H9 (cell line): ENCODE measurements at regions not wholly inside any gene's neighbourhood (a gene's known extent, or its start where the extent isn't known, plus 50 kb on each side); places are given as distances from the start of the nearest gene placed in this dataset.

Experiments used
- DNase-seq: peaks from one replicate; pipeline ENCODE4 v3.0.0-alpha.2; 2017
- H2AFZ ChIP-seq: one replicate; pipeline ENCODE4 v1.6.1; 2013; ENCODE audit warnings: mild to moderate bottlenecking, low read length, control low read depth, moderate library complexity
- H2AK5ac ChIP-seq: 2 replicates; pipeline ENCODE4 v1.6.1; 2013; ENCODE audit warnings: low read length, control low read depth, mixed read lengths; ENCODE audit not compliant: insufficient read length
- H2BK120ac ChIP-seq: one replicate; pipeline ENCODE4 v1.6.1; 2013; ENCODE audit warnings: low read depth, mild to moderate bottlenecking, low read length, control low read depth, inconsistent platforms; ENCODE audit not compliant: poor library complexity, severe bottlenecking
- H2BK12ac ChIP-seq: 2 replicates; pipeline ENCODE4 v1.6.1; 2013; ENCODE audit warnings: low read length, control low read depth, mixed read lengths, low read depth; ENCODE audit not compliant: insufficient read length
- H2BK15ac ChIP-seq: 2 replicates; pipeline ENCODE4 v1.6.1; 2013; ENCODE audit warnings: low read depth, low read length, control low read depth
- H2BK20ac ChIP-seq: one replicate; pipeline ENCODE4 v1.6.1; 2013; ENCODE audit warnings: low read depth, mild to moderate bottlenecking, low read length, control low read depth, inconsistent platforms; ENCODE audit not compliant: poor library complexity, severe bottlenecking
- H2BK5ac ChIP-seq: 2 replicates; pipeline ENCODE4 v1.6.1; 2013; ENCODE audit warnings: low read length, control low read depth, mixed read lengths; ENCODE audit not compliant: insufficient read length
- H3K14ac ChIP-seq: 2 replicates; pipeline ENCODE4 v1.6.1; 2013; ENCODE audit warnings: low read length, control low read depth; ENCODE audit not compliant: insufficient read depth
- H3K18ac ChIP-seq: 2 replicates; pipeline ENCODE4 v1.6.1; 2013; ENCODE audit warnings: low read depth, mild to moderate bottlenecking, mixed read lengths, low read length, control low read depth; ENCODE audit not compliant: insufficient read length
- H3K23ac ChIP-seq: 2 replicates; pipeline ENCODE4 v1.6.1; 2013; ENCODE audit warnings: low read length, control low read depth, mixed read lengths, low read depth; ENCODE audit not compliant: insufficient read length
- H3K23me2 ChIP-seq: 2 replicates; pipeline ENCODE4 v1.6.1; 2013; ENCODE audit warnings: low read depth, mild to moderate bottlenecking, mixed read lengths, low read length, control low read depth; ENCODE audit not compliant: insufficient read length, poor library complexity, severe bottlenecking
- H3K27ac ChIP-seq: 2 replicates; pipeline ENCODE4 v1.5.1; 2013; ENCODE audit warnings: low read length, control low read depth, mixed read lengths, low read depth; ENCODE audit not compliant: insufficient read length
- H3K27me3 ChIP-seq: 2 replicates; pipeline ENCODE4 v1.6.1; 2013; ENCODE audit warnings: low read length, control low read depth, inconsistent platforms; ENCODE audit not compliant: insufficient read depth
- H3K4ac ChIP-seq: 2 replicates; pipeline ENCODE4 v1.6.1; 2013; ENCODE audit warnings: low read depth, mild to moderate bottlenecking, control low read depth, inconsistent platforms, low read length, moderate library complexity
- H3K4me1 ChIP-seq: 2 replicates; pipeline ENCODE4 v1.6.1; 2013; ENCODE audit warnings: low read length, control low read depth, inconsistent platforms; ENCODE audit not compliant: insufficient read depth
- H3K4me2 ChIP-seq: 2 replicates; pipeline ENCODE4 v1.6.1; 2013; ENCODE audit warnings: low read length, control low read depth, mixed read lengths; ENCODE audit not compliant: insufficient read length, insufficient read depth
- H3K56ac ChIP-seq: 2 replicates; pipeline ENCODE4 v1.6.1; 2013; ENCODE audit warnings: low read depth, mild to moderate bottlenecking, mixed read lengths, low read length, control low read depth; ENCODE audit not compliant: insufficient read length
- H3K79me1 ChIP-seq: 2 replicates; pipeline ENCODE4 v1.6.1; 2013; ENCODE audit warnings: low read depth, mild to moderate bottlenecking, moderate library complexity, low read length, control low read depth, inconsistent platforms; ENCODE audit not compliant: insufficient read depth, poor library complexity, severe bottlenecking
- H3K79me2 ChIP-seq: 2 replicates; pipeline ENCODE4 v1.6.1; 2013; ENCODE audit warnings: low read length, control low read depth, inconsistent platforms; ENCODE audit not compliant: insufficient read depth
- H3K9ac ChIP-seq: 2 replicates; pipeline ENCODE4 v1.6.1; 2013; ENCODE audit warnings: low read length, control low read depth, mixed read lengths; ENCODE audit not compliant: insufficient read length; ENCODE audit errors: extremely low read depth
- H3K9me3 ChIP-seq: one replicate; pipeline ENCODE4 v1.6.1; 2013; ENCODE audit warnings: low read depth, low read length, inconsistent platforms; ENCODE audit not compliant: control insufficient read depth
- H3T11ph ChIP-seq: one replicate; pipeline ENCODE4 v1.6.1; 2013; ENCODE audit warnings: mild to moderate bottlenecking, low read length, control low read depth, inconsistent platforms
- H4K20me1 ChIP-seq: one replicate; pipeline ENCODE4 v1.6.1; 2013; ENCODE audit not compliant: control insufficient read depth, insufficient read length, insufficient read depth
- H4K5ac ChIP-seq: 2 replicates; pipeline ENCODE4 v1.6.1; 2013; ENCODE audit warnings: low read depth, mild to moderate bottlenecking, mixed read lengths, low read length, control low read depth; ENCODE audit not compliant: insufficient read length
- H4K8ac ChIP-seq: replicated peaks from 2 replicates; pipeline ENCODE4 v1.6.1; 2013; ENCODE audit warnings: low read length, control low read depth, mixed read lengths, low read depth; ENCODE audit not compliant: insufficient read length
- H4K91ac ChIP-seq: 2 replicates; pipeline ENCODE4 v1.6.1; 2013; ENCODE audit warnings: low read depth, mild to moderate bottlenecking, moderate library complexity, mixed read lengths, low read length, control low read depth; ENCODE audit not compliant: insufficient read length
- H3K27ac Mint-ChIP-seq, 3 experiments: 2 replicates in 2 of 3; 3 replicates in 1 of 3; pipeline ENCODE4 v1.8.0; 2020 to 2021; ENCODE audit warnings: mixed read lengths in 3 of 3, mild to moderate bottlenecking in 1 of 3, moderate library complexity in 1 of 3
- H3K27me3 Mint-ChIP-seq: 2 replicates; pipeline ENCODE4 v1.8.0; 2021; ENCODE audit warnings: low read depth, mild to moderate bottlenecking, moderate library complexity, mixed read lengths
- H3K36me3 Mint-ChIP-seq, 3 experiments: 2 replicates in 2 of 3; 3 replicates in 1 of 3; pipeline ENCODE4 v1.8.0; 2020 to 2021; ENCODE audit warnings: low read depth in 3 of 3, mixed read lengths in 3 of 3; ENCODE audit not compliant: insufficient read depth in 1 of 3
- H3K4me1 Mint-ChIP-seq, 2 experiments: 2 replicates each; pipeline ENCODE4 v1.8.0; 2020; ENCODE audit warnings: mixed read lengths in 2 of 2
- H3K4me3 Mint-ChIP-seq, 2 experiments: 2 replicates in 1 of 2; 3 replicates in 1 of 2; pipeline ENCODE4 v1.8.0; 2020 to 2021; ENCODE audit warnings: mild to moderate bottlenecking in 2 of 2, mixed read lengths in 2 of 2, moderate library complexity in 1 of 2
- H3K9me3 Mint-ChIP-seq, 2 experiments: 2 replicates in 1 of 2; 3 replicates in 1 of 2; pipeline ENCODE4 v1.8.0; 2020; ENCODE audit warnings: mild to moderate bottlenecking in 2 of 2, mixed read lengths in 2 of 2, moderate library complexity in 1 of 2
- WGBS: extraction: QIAGEN DNeasy Blood & Tissue Kit; methylation state at CpG from one replicate; pipeline ENCODE4 v1.1.7; 2013; ENCODE audit warnings: missing lambda C conversion rate, low lambda C conversion rate, mixed read lengths; ENCODE audit not compliant: insufficient read length; ENCODE audit errors: extremely low coverage; 5-methylcytosine and 5-hydroxymethylcytosine counted together
- TF ChIP-seq, protein P1 (sequence below): fragments of 200-600 bp; sonication (generic); conservative IDR thresholded peaks from 3 replicates; pipeline ENCODE4 v1.8.0; 2021; ENCODE audit warnings: antibody characterized with exemption, mild to moderate bottlenecking

DNA sequence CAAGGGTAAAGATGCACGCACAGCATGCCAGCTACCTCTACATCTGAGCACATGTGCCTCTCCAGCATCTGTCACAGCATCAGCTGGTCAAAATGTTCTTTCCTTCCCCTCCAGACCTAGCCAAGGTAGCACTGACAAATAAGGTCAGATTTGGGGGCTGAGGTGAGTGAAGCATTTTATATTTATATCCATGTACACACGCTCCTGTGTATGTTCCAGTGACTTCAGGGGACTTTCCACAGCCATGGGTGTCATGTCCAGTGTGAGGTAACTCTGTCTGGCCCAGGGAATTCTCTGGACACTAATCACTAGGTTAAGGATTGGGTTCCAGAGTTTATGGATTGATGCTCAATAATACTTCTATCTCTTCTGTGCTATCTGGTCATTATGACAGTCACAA is 165.2 kb upstream of the TP63 start:
- no peaks in the 10 kb centered on the region for H3K79me2 ChIP-seq

More for the DNA sequence above, 165.2 kb upstream of the TP63 start:
- H2BK5ac ChIP-seq, result no peak overlapping the region
- no peak for DNase-seq
- H3K14ac ChIP-seq, result no peak overlapping the region
- TF ChIP-seq, protein P1, sequence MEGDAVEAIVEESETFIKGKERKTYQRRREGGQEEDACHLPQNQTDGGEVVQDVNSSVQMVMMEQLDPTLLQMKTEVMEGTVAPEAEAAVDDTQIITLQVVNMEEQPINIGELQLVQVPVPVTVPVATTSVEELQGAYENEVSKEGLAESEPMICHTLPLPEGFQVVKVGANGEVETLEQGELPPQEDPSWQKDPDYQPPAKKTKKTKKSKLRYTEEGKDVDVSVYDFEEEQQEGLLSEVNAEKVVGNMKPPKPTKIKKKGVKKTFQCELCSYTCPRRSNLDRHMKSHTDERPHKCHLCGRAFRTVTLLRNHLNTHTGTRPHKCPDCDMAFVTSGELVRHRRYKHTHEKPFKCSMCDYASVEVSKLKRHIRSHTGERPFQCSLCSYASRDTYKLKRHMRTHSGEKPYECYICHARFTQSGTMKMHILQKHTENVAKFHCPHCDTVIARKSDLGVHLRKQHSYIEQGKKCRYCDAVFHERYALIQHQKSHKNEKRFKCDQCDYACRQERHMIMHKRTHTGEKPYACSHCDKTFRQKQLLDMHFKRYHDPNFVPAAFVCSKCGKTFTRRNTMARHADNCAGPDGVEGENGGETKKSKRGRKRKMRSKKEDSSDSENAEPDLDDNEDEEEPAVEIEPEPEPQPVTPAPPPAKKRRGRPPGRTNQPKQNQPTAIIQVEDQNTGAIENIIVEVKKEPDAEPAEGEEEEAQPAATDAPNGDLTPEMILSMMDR, result no peak
- no peaks in the 10 kb centered on the region for H3K4me1 ChIP-seq
- no peak overlapping the region for H4K5ac ChIP-seq
- H3K56ac ChIP-seq, result no peak overlapping the region
- no peaks in the 10 kb centered on the region for H3K27me3 ChIP-seq
- Mint-ChIP-seq H3K27ac (no peak overlapping the region), H3K9me3 (no peaks in the 10 kb centered on the region), H3K36me3 (no peaks in the 10 kb centered on the region), H3K4me3 (no peak overlapping the region), H3K4me1 (peaks cover 5 to 6% of the 10 kb centered on the region in 2 experiments), H3K27me3 (no peaks in the 10 kb centered on the region)
- no peak overlapping the region for H3K4me2 ChIP-seq
- no peak overlapping the region for H2BK20ac ChIP-seq
- H3K23me2 ChIP-seq, result no peaks in the 10 kb centered on the region
- H4K20me1 ChIP-seq, result no peaks in the 10 kb centered on the region
- H3K4ac ChIP-seq, result no peak overlapping the region
- H3T11ph ChIP-seq, result no peak overlapping the region
- no peak overlapping the region for H2BK12ac ChIP-seq
- no peak overlapping the region for H2AFZ ChIP-seq
- H3K23ac ChIP-seq, result no peak overlapping the region
- H3K27ac ChIP-seq, result no peak overlapping the region
- no peak overlapping the region for H4K91ac ChIP-seq
- H3K18ac ChIP-seq, result no peak overlapping the region
- no peaks in the 10 kb centered on the region for H3K9me3 ChIP-seq
- no peaks in the 10 kb centered on the region for H3K79me1 ChIP-seq
- H3K9ac ChIP-seq, result no peak overlapping the region
- no CpG with 5 or more reads among the region's 2 CpGs for WGBS
- no peak overlapping the region for H2BK120ac ChIP-seq
- no peak overlapping the region for H4K8ac ChIP-seq
- no peak overlapping the region for H2BK15ac ChIP-seq
- H2AK5ac ChIP-seq, result no peak overlapping the region
